Liver (tissue), 3 donors: ENCODE measurements at regions not wholly inside any gene's neighbourhood (a gene's known extent, or its start where the extent isn't known, plus 50 kb on each side); places are given as distances from the start of the nearest gene placed in this dataset.

Experiments
- TAF1 ChIP-seq: conservative IDR thresholded peaks from 2 replicates; pipeline ENCODE4 v1.6.1; 2016; ENCODE audit warnings: antibody characterized with exemption, mild to moderate bottlenecking
- TF ChIP-seq, protein P1 (sequence below): fragments of 150-350 bp; IDR thresholded peaks from 2 replicates; pipeline ENCODE4 v1.5.1; 2017; ENCODE audit warnings: improper control_type of control experiment, low read depth, low read length; ENCODE audit not compliant: missing input control
- donor health status: healthy.
- donor health status: healthy.

GRCh38 chr18:45149712-45150111, 465.6 kb upstream of the SLC14A2 start:
- TF ChIP-seq, protein P1, sequence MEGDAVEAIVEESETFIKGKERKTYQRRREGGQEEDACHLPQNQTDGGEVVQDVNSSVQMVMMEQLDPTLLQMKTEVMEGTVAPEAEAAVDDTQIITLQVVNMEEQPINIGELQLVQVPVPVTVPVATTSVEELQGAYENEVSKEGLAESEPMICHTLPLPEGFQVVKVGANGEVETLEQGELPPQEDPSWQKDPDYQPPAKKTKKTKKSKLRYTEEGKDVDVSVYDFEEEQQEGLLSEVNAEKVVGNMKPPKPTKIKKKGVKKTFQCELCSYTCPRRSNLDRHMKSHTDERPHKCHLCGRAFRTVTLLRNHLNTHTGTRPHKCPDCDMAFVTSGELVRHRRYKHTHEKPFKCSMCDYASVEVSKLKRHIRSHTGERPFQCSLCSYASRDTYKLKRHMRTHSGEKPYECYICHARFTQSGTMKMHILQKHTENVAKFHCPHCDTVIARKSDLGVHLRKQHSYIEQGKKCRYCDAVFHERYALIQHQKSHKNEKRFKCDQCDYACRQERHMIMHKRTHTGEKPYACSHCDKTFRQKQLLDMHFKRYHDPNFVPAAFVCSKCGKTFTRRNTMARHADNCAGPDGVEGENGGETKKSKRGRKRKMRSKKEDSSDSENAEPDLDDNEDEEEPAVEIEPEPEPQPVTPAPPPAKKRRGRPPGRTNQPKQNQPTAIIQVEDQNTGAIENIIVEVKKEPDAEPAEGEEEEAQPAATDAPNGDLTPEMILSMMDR = no peak
- TF ChIP-seq TAF1 = no peak
